ENCODE measurements at regions not wholly inside any gene's neighbourhood (a gene's known extent, or its start where the extent isn't known, plus 50 kb on each side); places are given as distances from the start of the nearest gene placed in this dataset.

- TF ChIP-seq CTCF (IDR thresholded peaks at IDR 0.05): no peak
- no peak for TF ChIP-seq POLR2A (IDR thresholded peaks at IDR 0.05)
Measured at GRCh38 chr1:182301026-182301436, 90.6 kb downstream of the GLUL start.

Data from Peyer's patch (tissue), 4 donors.